Keratinocyte (primary cell): ENCODE measurements at regions not wholly inside any gene's neighbourhood (a gene's known extent, or its start where the extent isn't known, plus 50 kb on each side); places are given as distances from the start of the nearest gene placed in this dataset.
"Not testable (repeated sequence)": the region's sequence is repeated elsewhere in the genome, so short reads cannot be mapped to it uniquely, and the experiment has no call there.

Experiments
- DNase-seq: peaks from one replicate; pipeline ENCODE4 v3.0.0-alpha.2; 2011; ENCODE audit warnings: low read depth, missing footprints, low spot score
- FAIRE-seq: peaks from 2 replicates; lab custom pipeline; 2011; peaks lifted over from hg19 to GRCh38; lab: Jason Lieb, UNC
- H2AFZ ChIP-seq: 2 replicates; pipeline ENCODE4 v1.6.0; 2012; ENCODE audit warnings: low read length, control low read depth, inconsistent platforms; ENCODE audit not compliant: control insufficient read depth
- H3K27ac ChIP-seq: 2 replicates; pipeline ENCODE4 v1.5.1; 2011; ENCODE audit warnings: low read length; ENCODE audit not compliant: control insufficient read depth, insufficient read depth
- H3K27me3 ChIP-seq: 3 replicates; pipeline ENCODE4 v1.6.0; 2011; ENCODE audit warnings: low read length; ENCODE audit not compliant: control insufficient read depth, insufficient read depth; ENCODE audit errors: extremely low read depth
- H3K36me3 ChIP-seq, 2 experiments: 2 replicates in 1 of 2; 3 replicates in 1 of 2; pipeline ENCODE4 v1.5.1; 2011; ENCODE audit warnings: low read length in 2 of 2, mild to moderate bottlenecking in 1 of 2; ENCODE audit not compliant: control insufficient read depth in 2 of 2, insufficient read depth in 2 of 2; ENCODE audit errors: extremely low read depth in 1 of 2
- H3K4me1 ChIP-seq: 3 replicates; pipeline ENCODE4 v1.5.1; 2011; ENCODE audit warnings: low read length; ENCODE audit not compliant: control insufficient read depth, insufficient read depth; ENCODE audit errors: extremely low read depth
- H3K4me2 ChIP-seq: 3 replicates; pipeline ENCODE4 v1.6.0; 2011; ENCODE audit warnings: low read depth, low read length; ENCODE audit not compliant: control insufficient read depth, insufficient read depth; ENCODE audit errors: extremely low read depth
- H3K4me3 ChIP-seq, 3 experiments: fragments of 200-600 bp in 1 of 3; sonication (generic) in 1 of 3; 2 replicates in 2 of 3; 3 replicates in 1 of 3; pipeline ENCODE4 v1.5.1; 2011 to 2016; ENCODE audit warnings: low read length in 3 of 3, mild to moderate bottlenecking in 3 of 3, control low read depth in 2 of 3, inconsistent platforms in 1 of 3, low read depth in 1 of 3, mixed read lengths in 1 of 3, mixed run types in 1 of 3, moderate library complexity in 1 of 3; ENCODE audit not compliant: control insufficient read depth in 2 of 3, insufficient read depth in 2 of 3; ENCODE audit errors: extremely low read depth in 1 of 3
- H3K79me2 ChIP-seq: 2 replicates; pipeline ENCODE4 v1.6.0; 2012; ENCODE audit warnings: low read length; ENCODE audit not compliant: control insufficient read depth, insufficient read depth
- H3K9ac ChIP-seq: 3 replicates; pipeline ENCODE4 v1.6.0; 2011; ENCODE audit warnings: low read length; ENCODE audit not compliant: control insufficient read depth, insufficient read depth; ENCODE audit errors: extremely low read depth
- H3K9me1 ChIP-seq: 3 replicates; pipeline ENCODE4 v1.6.0; 2011; ENCODE audit warnings: low read length; ENCODE audit not compliant: control insufficient read depth, insufficient read depth; ENCODE audit errors: extremely low read depth
- H3K9me3 ChIP-seq: 2 replicates; pipeline ENCODE4 v1.5.1; 2012; ENCODE audit warnings: low read depth, low read length; ENCODE audit not compliant: control insufficient read depth
- H4K20me1 ChIP-seq: 3 replicates; pipeline ENCODE4 v1.6.0; 2011; ENCODE audit warnings: low read length; ENCODE audit not compliant: control insufficient read depth, insufficient read depth; ENCODE audit errors: extremely low read depth
- CTCF ChIP-seq, 3 experiments: IDR thresholded peaks in 1 of 3; conservative IDR thresholded peaks in 1 of 3; optimal IDR thresholded peaks in 1 of 3; 2 replicates in 2 of 3; 3 replicates in 1 of 3; pipeline versions ENCODE3 to v1.5.1; 2011; ENCODE audit warnings: low read length in 3 of 3, mild to moderate bottlenecking in 3 of 3, moderate library complexity in 2 of 3, control low read depth in 1 of 3, inconsistent platforms in 1 of 3; ENCODE audit not compliant: insufficient read depth in 2 of 3; ENCODE audit errors: extremely low read depth in 1 of 3
- EZH2 ChIP-seq: IDR thresholded peaks from one replicate; pipeline ENCODE4 v1.6.1; 2012; ENCODE audit warnings: inconsistent platforms, mild to moderate bottlenecking, low read length, moderate library complexity
- dilution Hi-C: fragments of 300-500 bp; cut with MboI; formaldehyde crosslinking; loops from one replicate; pipeline ENCODE4 v1.7.0; 2020; ENCODE audit warnings: low sequenced_read_pairs; ENCODE audit not compliant: extremely low pct_ligation_motif_present

- H3K9ac ChIP-seq = no peak overlapping the region
- no peak for DNase-seq
- H3K4me2 ChIP-seq = no peak overlapping the region
- H3K4me3 ChIP-seq = no peak overlapping the region
- no peak for TF ChIP-seq EZH2
- no peak for TF ChIP-seq CTCF (optimal IDR thresholded peaks at IDR 0.05 in 1 of 3, IDR thresholded peaks at IDR 0.05 in 1 of 3, conservative IDR thresholded peaks at IDR 0.05 in 1 of 3; ENCODE audit: extremely low read depth in 1 of 3, insufficient read depth in 2 of 3, low read length in 3 of 3)
- H3K4me1 ChIP-seq = no peaks in the 10 kb centered on the region
- no peaks in the 10 kb centered on the region for H3K36me3 ChIP-seq
- H3K27ac ChIP-seq = no peak overlapping the region
- H2AFZ ChIP-seq = no peak overlapping the region
- H3K79me2 ChIP-seq = no peaks in the 10 kb centered on the region
- H4K20me1 ChIP-seq = no peaks in the 10 kb centered on the region
- dilution Hi-C loops = no loop called here
- H3K27me3 ChIP-seq = no peaks in the 10 kb centered on the region
- no peaks in the 10 kb centered on the region for H3K9me3 ChIP-seq
- FAIRE-seq = no peak
- no peaks in the 10 kb centered on the region for H3K9me1 ChIP-seq
Measured at GRCh38 chrX:819684-820083, 189.1 kb downstream of the SHOX start.

- no peaks in the 10 kb centered on the region for H3K79me2 ChIP-seq
- H3K4me1 ChIP-seq = no peaks in the 10 kb centered on the region
- no peaks in the 10 kb centered on the region for H4K20me1 ChIP-seq
- H3K9me3 ChIP-seq = no peaks in the 10 kb centered on the region
- no peaks in the 10 kb centered on the region for H3K27me3 ChIP-seq
- H3K27ac ChIP-seq = no peak overlapping the region
- no peak overlapping the region for H2AFZ ChIP-seq
- no peak overlapping the region for H3K9ac ChIP-seq
- H3K4me3 ChIP-seq = no peak overlapping the region
- H3K4me2 ChIP-seq = no peak overlapping the region
- TF ChIP-seq CTCF (optimal IDR thresholded peaks at IDR 0.05 in 1 of 3, IDR thresholded peaks at IDR 0.05 in 1 of 3, conservative IDR thresholded peaks at IDR 0.05 in 1 of 3; ENCODE audit: extremely low read depth in 1 of 3, insufficient read depth in 2 of 3, low read length in 3 of 3) (no peak), EZH2 (no peak)
- H3K36me3 ChIP-seq = no peaks in the 10 kb centered on the region
- DNase-seq (no peak), FAIRE-seq (no peak)
- dilution Hi-C loops = no loop called here
- H3K9me1 ChIP-seq = no peaks in the 10 kb centered on the region
Measured at GRCh38 chrX:817759-818300, 187.2 kb downstream of the SHOX start.

- H3K27me3 ChIP-seq, H3K9ac ChIP-seq, dilution Hi-C loops, H3K4me3 ChIP-seq, H3K4me1 ChIP-seq, H3K9me3 ChIP-seq, H3K79me2 ChIP-seq, H2AFZ ChIP-seq, H3K4me2 ChIP-seq, H3K9me1 ChIP-seq, H3K36me3 ChIP-seq, H3K27ac ChIP-seq, H4K20me1 ChIP-seq, DNase-seq, FAIRE-seq: not testable (repeated sequence)
Measured at GRCh38 chrX:817147-817546, 186.6 kb downstream of the SHOX start.
